GM12878 (cell line): ENCODE measurements at regions not wholly inside any gene's neighbourhood (a gene's known extent, or its start where the extent isn't known, plus 50 kb on each side); places are given as distances from the start of the nearest gene placed in this dataset.

ENCODE experiments used
- ATAC-seq: fragments of 200-7000 bp; cut with Tn5 transposase; 3 replicates; pipeline ENCODE4 v1.9.1; 2020; ENCODE audit warnings: mild to moderate bottlenecking, moderate library complexity
- BruUV-seq: library from RNA; stranded (reverse); fragments of 400-500 nt; replicated peaks from 2 replicates; lab custom pipeline; 2021; lab: Mats Ljungman, UMichigan
- CTCF ChIA-PET: fragments of 300-600 bp; sonication (Branson Sonifier 250); formaldehyde crosslinking; extraction: SDS; loops from one replicate; lab custom pipeline; 2021; ENCODE audit warnings: inconsistent platforms; lab: Yijun Ruan, JAX
- POLR2A ChIA-PET: fragments of 350-600 bp; formaldehyde crosslinking; extraction: SDS; loops from one replicate; lab custom pipeline; 2021; ENCODE audit warnings: inconsistent platforms; lab: Charles Lee
- RAD21 ChIA-PET: fragments of 300-600 bp; sonication (Branson Sonifier 250); formaldehyde crosslinking; loops from one replicate; lab custom pipeline; 2023; ENCODE audit warnings: antibody characterized with exemption; ENCODE audit not compliant: unreplicated experiment; lab: Charles Lee
- SMC1A ChIA-PET: fragments of 300-600 bp; sonication (Branson Sonifier 250); formaldehyde crosslinking; loops from one replicate; lab custom pipeline; 2023; ENCODE audit not compliant: unreplicated experiment, uncharacterized antibody; lab: Charles Lee
- DNase-seq: peaks from one replicate; pipeline ENCODE4 v3.0.0-alpha.2; 2011; ENCODE audit warnings: low read depth, low spot score
- FAIRE-seq: peaks from 3 replicates; lab custom pipeline; 2011; peaks lifted over from hg19 to GRCh38; lab: Jason Lieb, UNC
- H2AFZ ChIP-seq: 2 replicates; pipeline ENCODE4 v1.6.0; 2011; ENCODE audit warnings: low read depth, low read length, control low read depth; ENCODE audit not compliant: control insufficient read depth
- H3K27ac ChIP-seq: 2 replicates; pipeline ENCODE4 v1.5.1; 2011; ENCODE audit warnings: control low read depth; ENCODE audit not compliant: control insufficient read depth, insufficient read depth
- H3K27me3 ChIP-seq, 2 experiments: replicated peaks in 1 of 2; 2 replicates each; pipeline versions ENCODE4 v1.6.0 to v1.6.1; 2011; ENCODE audit warnings: low read length in 1 of 2; ENCODE audit not compliant: control insufficient read depth in 2 of 2, insufficient read depth in 2 of 2
- H3K36me3 ChIP-seq, 2 experiments: 2 replicates each; pipeline ENCODE4 v1.5.1; 2011; ENCODE audit warnings: low read length in 1 of 2; ENCODE audit not compliant: control insufficient read depth in 2 of 2, insufficient read depth in 2 of 2
- H3K4me1 ChIP-seq: 2 replicates; pipeline ENCODE4 v1.6.1; 2011; ENCODE audit warnings: mild to moderate bottlenecking, low read length, moderate library complexity, mixed read lengths; ENCODE audit not compliant: control insufficient read depth, insufficient read depth
- H3K4me2 ChIP-seq: 2 replicates; pipeline ENCODE4 v1.6.0; 2011; ENCODE audit warnings: control low read depth; ENCODE audit not compliant: control insufficient read depth, insufficient read depth
- H3K4me3 ChIP-seq: fragments of 200-600 bp; sonication (generic); 2 replicates; pipeline ENCODE4 v1.5.1; 2016
- H3K79me2 ChIP-seq: 2 replicates; pipeline ENCODE4 v1.6.0; 2011; ENCODE audit warnings: low read length; ENCODE audit not compliant: control insufficient read depth, insufficient read depth
- H3K9ac ChIP-seq: 2 replicates; pipeline ENCODE4 v1.8.0; 2011; ENCODE audit warnings: low read length, control low read depth, mixed read lengths; ENCODE audit not compliant: control insufficient read depth, insufficient read depth
- H3K9me3 ChIP-seq: replicated peaks from 3 replicates; pipeline ENCODE4 v1.5.1; 2011; ENCODE audit warnings: mild to moderate bottlenecking, low read length; ENCODE audit not compliant: control insufficient read depth, insufficient read depth
- H4K20me1 ChIP-seq: 2 replicates; pipeline ENCODE4 v1.6.0; 2011; ENCODE audit not compliant: control insufficient read depth, insufficient read depth
- ATF3 ChIP-seq: IDR thresholded peaks from 2 replicates; pipeline ENCODE4 v1.6.1; 2011; ENCODE audit warnings: low read depth, mild to moderate bottlenecking, low read length, moderate library complexity, borderline replicate concordance; ENCODE audit errors: extremely low read depth
- BCL11A ChIP-seq: IDR thresholded peaks from 2 replicates; pipeline ENCODE4 v1.6.1; 2011; ENCODE audit warnings: low read depth, low read length
- CEBPB ChIP-seq, 2 experiments: fragments of 150-350 bp in 1 of 2; IDR thresholded peaks; 2 replicates each; pipeline ENCODE4 v1.6.1; 2012 to 2014; ENCODE audit warnings: low read depth in 2 of 2, low read length in 2 of 2, borderline replicate concordance in 1 of 2, inconsistent platforms in 1 of 2
- CREB1 ChIP-seq: IDR thresholded peaks from 2 replicates; pipeline ENCODE4 v1.6.1; 2012; ENCODE audit warnings: low read depth, mild to moderate bottlenecking, inconsistent platforms
- HCFC1 ChIP-seq: fragments of 150-350 bp; IDR thresholded peaks from 2 replicates; pipeline ENCODE4 v1.6.1; 2014; ENCODE audit warnings: low read length
- JUND ChIP-seq: IDR thresholded peaks from 2 replicates; pipeline ENCODE4 v1.6.1; 2012; ENCODE audit warnings: low read depth, mild to moderate bottlenecking, low read length, improper control_type of control experiment, moderate library complexity
- MYC ChIP-seq: IDR thresholded peaks from 2 replicates; pipeline ENCODE4 v1.6.1; 2011; ENCODE audit warnings: mild to moderate bottlenecking, low read length, moderate library complexity, inconsistent platforms; ENCODE audit not compliant: insufficient read depth, insufficient replicate concordance, insufficient read length, severe bottlenecking
- NKRF ChIP-seq: fragments of 450-650 bp; conservative IDR thresholded peaks from 2 replicates; pipeline ENCODE4 v1.6.1; 2017; ENCODE audit warnings: mild to moderate bottlenecking, moderate library complexity
- NR2C1 ChIP-seq: fragments of 450-650 bp; IDR thresholded peaks from 2 replicates; pipeline ENCODE4 v1.6.1; 2017; ENCODE audit warnings: antibody characterized with exemption, mild to moderate bottlenecking, moderate library complexity
- NR2C2 ChIP-seq: IDR thresholded peaks from 2 replicates; pipeline ENCODE4 v1.6.1; 2011; ENCODE audit warnings: borderline replicate concordance, low read depth; ENCODE audit not compliant: control insufficient read depth, insufficient read length
- NRF1 ChIP-seq: conservative IDR thresholded peaks from 2 replicates; pipeline ENCODE4 v1.6.1; 2011; ENCODE audit warnings: mild to moderate bottlenecking, low read depth, low read length, improper control_type of control experiment
- RELA ChIP-seq: fragments of 450-650 bp; IDR thresholded peaks from 2 replicates; pipeline ENCODE4 v1.8.0; 2014; ENCODE audit warnings: borderline replicate concordance; ENCODE audit not compliant: partially characterized antibody
- SIN3A ChIP-seq: IDR thresholded peaks from 2 replicates; pipeline ENCODE4 v1.6.1; 2012; ENCODE audit warnings: low read depth, low read length, improper control_type of control experiment
- STAT1 ChIP-seq: fragments of 450-650 bp; conservative IDR thresholded peaks from 2 replicates; pipeline ENCODE4 v1.6.1; 2014; ENCODE audit warnings: antibody characterized with exemption, mild to moderate bottlenecking
- TBL1XR1 ChIP-seq: IDR thresholded peaks from 2 replicates; pipeline ENCODE4 v1.6.1; 2012; ENCODE audit warnings: low read depth, low read length, improper control_type of control experiment
- WGBS: methylation state at CpG from one replicate; pipeline ENCODE4 v1.1.6; 2016; ENCODE audit warnings: low lambda C conversion rate; ENCODE audit not compliant: insufficient replicate concordance, insufficient coverage; ENCODE audit errors: missing lambda C conversion rate; 5-methylcytosine and 5-hydroxymethylcytosine counted together
- in situ Hi-C: fragments of 300-500 bp; cut with MboI; formaldehyde crosslinking; loops from 9 replicates; pipeline ENCODE4 v1.14.3; 2018; ENCODE audit warnings: mixed read lengths
- intact Hi-C: fragments of 100-400 bp; cut with micrococcal nuclease; formaldehyde crosslinking; loops from one replicate; pipeline ENCODE4 v1.14.2; 2022; ENCODE audit not compliant: unreplicated experiment

GRCh38 chr3:182405759-182406158 lies 387.5 kb upstream of the ATP11B start (continued):
- no peak for TF ChIP-seq MYC
- no peak for TF ChIP-seq HCFC1

GRCh38 chr3:182406786-182407185 lies 386.5 kb upstream of the ATP11B start:
- peaks cover 0 to 2% of the 10 kb centered on the region in 2 experiments; a peak in 1 of 4 replicates for H3K27me3 ChIP-seq
- FAIRE-seq = no peak
- no peak overlapping the region for H3K4me2 ChIP-seq
- SMC1A ChIA-PET = interaction anchor here (0.6 kb wide), 1 partner anchor 488 kb away, joined by 3 read pairs; no protein-coding TSS in a partner anchor
- TF ChIP-seq ATF3 (no peak), NRF1 (no peak), TBL1XR1 (no peak), JUND (no peak), BCL11A (no peak), NR2C2 (no peak), NR2C1 (no peak), NKRF (no peak), SIN3A (no peak), CEBPB (IDR thresholded peaks at IDR 0.05; ENCODE audit: borderline replicate concordance in 1 of 2, low read depth in 2 of 2, low read length in 2 of 2) (no peak), CREB1 (no peak), STAT1 (no peak), RELA (no peak)
- TF ChIP-seq, all 136 proteins: peak for 0
- H3K36me3 ChIP-seq = no peaks in the 10 kb centered on the region
- ChIA-PET POLR2A (no interaction called here), RAD21 (no interaction called here), CTCF (no interaction called here)
- H3K9me3 ChIP-seq = no peaks in the 10 kb centered on the region
- intact Hi-C loops (no loop called here), in situ Hi-C loops (no loop called here)
- no peaks in the 10 kb centered on the region for H4K20me1 ChIP-seq
- no TSS peak for BruUV-seq
- H3K4me3 ChIP-seq = no peak overlapping the region
- no peak for ATAC-seq
- no peak for DNase-seq
- H3K9ac ChIP-seq = no peak overlapping the region
- no peaks in the 10 kb centered on the region for H3K4me1 ChIP-seq
- H3K79me2 ChIP-seq = no peaks in the 10 kb centered on the region
- H2AFZ ChIP-seq = no peak overlapping the region
- H3K27ac ChIP-seq = no peak overlapping the region
- WGBS = 36% methylated on average over 4 of the region's 4 CpGs
